ENCODE measurements at regions not wholly inside any gene's neighbourhood (a gene's known extent, or its start where the extent isn't known, plus 50 kb on each side); places are given as distances from the start of the nearest gene placed in this dataset.
"Not testable (repeated sequence)": the region's sequence is repeated elsewhere in the genome, so short reads cannot be mapped to it uniquely, and the experiment has no call there.

DNA sequence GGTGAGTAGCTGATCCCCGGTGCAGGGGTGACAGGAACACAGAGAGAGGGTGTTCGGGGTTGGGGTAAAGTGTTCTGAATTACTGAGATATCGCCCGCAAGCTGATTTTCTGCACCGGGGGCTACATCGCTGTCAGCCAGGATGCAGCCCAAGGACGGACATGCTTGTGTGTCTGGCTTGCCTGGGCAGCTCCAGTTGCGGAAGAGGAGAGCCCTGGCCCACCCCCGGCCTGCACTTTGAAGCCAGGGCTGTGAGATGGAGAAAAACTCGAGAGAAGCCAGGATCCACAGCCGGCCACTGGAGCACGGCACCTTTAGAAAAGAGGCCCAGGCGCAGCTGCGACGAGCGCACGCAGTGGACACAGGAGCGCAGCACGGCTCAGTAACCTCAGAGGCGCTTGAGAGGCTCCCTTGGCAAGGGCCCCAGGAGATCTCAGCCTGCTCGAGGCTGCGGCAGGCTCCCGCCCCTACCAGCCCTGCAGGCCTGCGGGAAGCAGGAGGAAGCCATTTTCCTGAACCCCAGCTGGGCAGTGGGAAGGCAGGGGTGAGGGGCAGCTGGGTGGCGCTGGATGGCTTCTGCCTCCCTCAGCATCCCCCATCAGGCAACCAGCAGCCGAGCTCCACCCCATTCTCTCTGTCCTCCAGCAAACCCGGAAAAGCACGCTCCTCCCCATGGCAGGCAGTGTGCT, 59.2 kb downstream of the C9orf50 start:
- no peak for DNase-seq (ENCODE audit: low read depth in 2 of 2)

- no peak for DNase-seq (ENCODE audit: low read depth in 2 of 2)
Measured at GRCh38 chr9:129560881-129561306, 60.0 kb downstream of the C9orf50 start.

GRCh38 chr9:129559506-129559881, 61.4 kb downstream of the C9orf50 start:
- no peak for DNase-seq (ENCODE audit: low read depth in 2 of 2)

GRCh38 chr9:129558551-129559505, 62.1 kb downstream of the C9orf50 start:
- no peak for DNase-seq (ENCODE audit: low read depth in 2 of 2)

DNA sequence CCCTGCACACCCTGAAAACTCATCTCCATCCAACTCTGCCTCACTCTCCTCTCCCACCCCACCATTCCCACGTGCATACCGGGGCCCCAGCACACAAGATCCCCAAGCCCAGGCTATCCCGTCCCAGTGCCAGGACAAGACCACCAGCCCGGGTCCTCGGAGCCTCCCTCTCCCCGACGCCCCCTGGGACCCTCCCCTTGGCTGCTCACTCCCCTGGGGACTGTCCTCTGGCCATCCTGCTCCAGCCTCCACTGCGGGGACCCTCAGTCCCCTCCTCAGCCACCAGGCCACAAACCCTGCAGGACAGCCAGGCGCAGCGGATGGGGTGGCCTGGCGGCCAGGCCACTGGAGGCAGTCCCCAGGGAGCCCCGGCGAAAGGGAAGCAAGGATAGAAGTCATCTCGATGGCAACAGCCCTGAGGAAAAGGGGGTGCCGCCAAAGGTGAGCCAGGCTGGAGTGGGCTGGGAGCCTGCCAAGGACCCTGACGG, 62.8 kb downstream of the C9orf50 start:
- no peak for DNase-seq (ENCODE audit: low read depth in 2 of 2)

GRCh38 chr9:129557192-129558036, 63.5 kb downstream of the C9orf50 start:
- no peak for DNase-seq (ENCODE audit: low read depth in 2 of 2)

- no peak for DNase-seq (ENCODE audit: low read depth in 2 of 2)
Measured at GRCh38 chr9:129556491-129557191, 64.3 kb downstream of the C9orf50 start.

GRCh38 chr9:129555512-129556215, 65.2 kb downstream of the C9orf50 start:
- no peak for DNase-seq (ENCODE audit: low read depth in 2 of 2)

- DNase-seq (ENCODE audit: low read depth in 2 of 2), result no peak
Measured at GRCh38 chr9:129554649-129555048, 66.3 kb downstream of the C9orf50 start.

GRCh38 chr9:129553277-129553676, 67.6 kb downstream of the C9orf50 start:
- DNase-seq (ENCODE audit: low read depth in 2 of 2), result no peak

GRCh38 chr9:129552064-129552463, 68.8 kb downstream of the C9orf50 start:
- DNase-seq (ENCODE audit: low read depth in 2 of 2), result no peak

DNA sequence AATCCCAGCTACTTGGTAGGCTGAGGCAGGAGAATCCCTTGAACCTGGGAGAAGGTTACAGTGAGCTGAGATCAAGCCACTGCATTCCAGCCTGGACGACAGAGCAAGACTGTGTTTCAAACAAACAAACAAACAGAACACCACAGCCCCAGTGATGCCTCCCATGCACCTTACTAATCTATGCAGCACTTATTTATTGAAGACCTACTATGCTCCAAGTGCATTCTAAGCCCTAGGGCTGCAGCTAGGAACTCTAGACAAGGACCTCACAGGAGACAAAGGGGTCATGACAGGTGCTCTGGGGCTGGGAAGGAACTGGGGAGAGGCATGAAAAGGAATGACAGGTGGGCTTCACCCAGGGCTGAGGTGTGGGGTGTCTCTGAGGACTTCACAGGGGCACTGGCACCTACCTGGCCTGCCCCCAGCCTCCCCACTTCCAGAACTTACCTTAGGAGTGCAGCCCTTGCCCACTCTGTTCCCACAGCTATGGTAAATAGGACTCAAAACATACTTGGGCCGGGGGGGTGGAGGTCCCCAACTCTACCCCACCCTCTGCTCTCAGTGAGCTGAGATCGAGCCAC, 69.4 kb downstream of the C9orf50 start:
- DNase-seq (ENCODE audit: low read depth in 2 of 2), result no peak

DNA sequence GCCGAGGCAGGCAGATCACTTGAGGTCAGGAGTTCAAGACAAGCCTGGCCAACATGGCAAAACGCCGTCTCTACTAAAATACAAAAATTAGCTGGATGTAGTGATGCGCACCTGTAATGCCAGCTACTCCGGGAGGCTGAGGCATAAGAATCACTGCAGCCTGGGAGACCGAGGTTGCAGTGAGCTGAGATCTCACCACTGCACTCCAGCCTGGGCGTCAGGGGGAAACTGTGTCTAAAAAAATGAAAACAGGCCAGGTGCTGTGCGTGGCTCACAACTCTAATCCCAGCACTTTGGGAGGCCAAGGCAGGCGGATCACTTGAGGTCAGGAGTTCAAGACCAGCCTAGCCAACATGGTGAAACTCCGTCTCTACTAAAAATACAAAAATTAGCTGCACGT, 69.9 kb downstream of the C9orf50 start:
- not testable (repeated sequence) for DNase-seq (ENCODE audit: low read depth in 2 of 2)

DNA sequence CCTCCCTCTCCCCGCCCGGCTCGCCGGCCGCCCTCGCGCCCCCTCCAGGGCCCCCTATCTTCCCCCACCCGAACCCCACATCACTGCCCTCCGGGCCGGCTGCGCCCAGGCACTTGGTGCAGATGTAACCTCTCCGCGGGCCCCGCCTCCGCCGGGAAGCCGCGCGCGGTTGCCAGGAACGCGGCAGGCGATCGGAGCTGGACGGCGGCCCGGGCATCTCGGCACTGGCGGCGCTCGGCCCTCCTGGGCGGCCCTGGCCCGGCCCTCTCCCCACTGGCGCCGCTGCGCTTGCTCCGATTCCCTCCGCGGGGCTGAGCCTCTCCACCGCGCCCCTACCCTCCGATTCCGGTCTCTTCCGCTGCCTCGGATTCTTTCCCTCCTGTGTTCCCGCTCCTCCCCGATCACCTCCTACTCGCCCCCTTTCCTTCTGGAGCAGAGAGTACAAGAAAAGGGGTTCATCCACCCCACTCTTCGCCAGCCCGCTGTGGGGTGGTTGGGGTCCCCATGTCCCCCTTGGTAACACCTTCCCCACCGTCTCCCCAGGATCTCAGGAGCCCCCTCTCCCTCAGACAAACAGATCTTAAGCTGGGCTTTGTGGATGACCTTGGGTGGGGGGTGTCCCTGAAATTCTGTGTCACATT, 70.6 kb downstream of the C9orf50 start:
- DNase-seq (ENCODE audit: low read depth in 2 of 2), result no peak

GRCh38 chr9:129549684-129550083, 71.2 kb downstream of the C9orf50 start:
- DNase-seq (ENCODE audit: low read depth in 2 of 2), result no peak

GRCh38 chr9:129549139-129549538, 71.8 kb downstream of the C9orf50 start:
- DNase-seq (ENCODE audit: low read depth in 2 of 2), result no peak

- no peak for DNase-seq (ENCODE audit: low read depth in 2 of 2)
Measured at GRCh38 chr9:129548571-129549135, 72.2 kb downstream of the C9orf50 start.

- no peak for DNase-seq (ENCODE audit: low read depth in 2 of 2)
Measured at GRCh38 chr9:129547869-129548570, 72.9 kb downstream of the C9orf50 start.

DNA sequence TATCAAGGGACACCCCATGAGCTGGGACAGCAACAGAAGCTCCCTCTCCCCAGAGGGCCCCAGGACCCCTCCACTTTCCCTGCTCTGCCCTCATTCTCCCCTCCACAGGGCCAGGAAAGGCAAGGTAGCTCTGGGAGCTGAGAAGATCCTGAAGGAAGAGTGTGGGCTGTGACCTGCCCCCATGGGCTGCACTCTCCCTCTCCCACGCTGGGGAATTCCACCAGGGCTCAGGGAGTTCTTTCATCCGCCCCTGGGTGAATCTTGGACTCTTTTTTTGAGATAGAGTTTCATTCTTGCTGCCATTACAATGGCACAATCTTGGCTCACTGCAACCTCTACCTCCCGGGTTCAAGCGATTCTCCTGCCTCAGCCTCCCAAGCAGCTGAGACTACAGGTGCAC, 73.8 kb downstream of the C9orf50 start:
- no peak for DNase-seq (ENCODE audit: low read depth in 2 of 2)

Measured in stimulated activated CD8-positive, alpha-beta memory T cell treated with anti-CD3 and anti-CD28 coated beads, Interleukin-2, amount 100 ng/mL, for 48 hours (primary cell).